ENCODE measurements at regions not wholly inside any gene's neighbourhood (a gene's known extent, or its start where the extent isn't known, plus 50 kb on each side); places are given as distances from the start of the nearest gene placed in this dataset.

GRCh38 chr18:22044474-22045220 is 124.7 kb upstream of the GATA6 start:
- Histone ChIP-seq H3K36me3 (ENCODE audit: control insufficient read depth in 1 of 2, insufficient read depth in 2 of 2, low read length in 2 of 2) (no peaks in the 10 kb centered on the region), H3K4me3 (ENCODE audit: low read depth in 1 of 2, low read length in 2 of 2) (no peak overlapping the region), H3K27ac (ENCODE audit: low read length) (peak overlapping the region; percentile 91), H3K9me3 (ENCODE audit: control insufficient read depth in 1 of 2, low read length in 2 of 2) (no peaks in the 10 kb centered on the region), H3K27me3 (ENCODE audit: low read depth, low read length) (no peaks in the 10 kb centered on the region), H3K4me1 (ENCODE audit: control insufficient read depth in 1 of 2, insufficient read depth in 2 of 2, low read length in 2 of 2) (no peaks in the 10 kb centered on the region)

- Histone ChIP-seq H3K36me3 (ENCODE audit: control insufficient read depth in 1 of 2, insufficient read depth in 2 of 2, low read length in 2 of 2) (no peaks in the 10 kb centered on the region), H3K27me3 (ENCODE audit: low read depth, low read length) (no peaks in the 10 kb centered on the region), H3K27ac (ENCODE audit: low read length) (peak overlapping the region; percentile 91), H3K4me3 (ENCODE audit: low read depth in 1 of 2, low read length in 2 of 2) (no peak overlapping the region), H3K4me1 (ENCODE audit: control insufficient read depth in 1 of 2, insufficient read depth in 2 of 2, low read length in 2 of 2) (no peaks in the 10 kb centered on the region), H3K9me3 (ENCODE audit: control insufficient read depth in 1 of 2, low read length in 2 of 2) (no peaks in the 10 kb centered on the region)
Measured at GRCh38 chr18:22045221-22045918, 124.0 kb upstream of the GATA6 start.

GRCh38 chr18:22046473-22046872 is 122.9 kb upstream of the GATA6 start:
- Histone ChIP-seq H3K27ac (ENCODE audit: low read length) (no peak overlapping the region), H3K27me3 (ENCODE audit: low read depth, low read length) (no peaks in the 10 kb centered on the region), H3K4me3 (ENCODE audit: low read depth in 1 of 2, low read length in 2 of 2) (no peak overlapping the region), H3K9me3 (ENCODE audit: control insufficient read depth in 1 of 2, low read length in 2 of 2) (no peaks in the 10 kb centered on the region), H3K4me1 (ENCODE audit: control insufficient read depth in 1 of 2, insufficient read depth in 2 of 2, low read length in 2 of 2) (no peaks in the 10 kb centered on the region), H3K36me3 (ENCODE audit: control insufficient read depth in 1 of 2, insufficient read depth in 2 of 2, low read length in 2 of 2) (no peaks in the 10 kb centered on the region)

- H3K27ac ChIP-seq (ENCODE audit: low read length): no peak overlapping the region
Measured at GRCh38 chr18:22047485-22047884, 121.9 kb upstream of the GATA6 start.

GRCh38 chr18:22048221-22048620 is 121.2 kb upstream of the GATA6 start:
- Histone ChIP-seq H3K27ac (ENCODE audit: low read length) (no peak overlapping the region), H3K27me3 (ENCODE audit: low read depth, low read length) (no peaks in the 10 kb centered on the region), H3K4me3 (ENCODE audit: low read depth in 1 of 2, low read length in 2 of 2) (no peak overlapping the region), H3K4me1 (ENCODE audit: control insufficient read depth in 1 of 2, insufficient read depth in 2 of 2, low read length in 2 of 2) (no peaks in the 10 kb centered on the region), H3K9me3 (ENCODE audit: control insufficient read depth in 1 of 2, low read length in 2 of 2) (no peaks in the 10 kb centered on the region), H3K36me3 (ENCODE audit: control insufficient read depth in 1 of 2, insufficient read depth in 2 of 2, low read length in 2 of 2) (no peaks in the 10 kb centered on the region)

More at GRCh38 chr18:22047485-22047884, 121.9 kb upstream of the GATA6 start:
- Histone ChIP-seq H3K4me3 (ENCODE audit: low read depth in 1 of 2, low read length in 2 of 2) (no peak overlapping the region), H3K27me3 (ENCODE audit: low read depth, low read length) (no peaks in the 10 kb centered on the region), H3K9me3 (ENCODE audit: control insufficient read depth in 1 of 2, low read length in 2 of 2) (no peaks in the 10 kb centered on the region), H3K36me3 (ENCODE audit: control insufficient read depth in 1 of 2, insufficient read depth in 2 of 2, low read length in 2 of 2) (no peaks in the 10 kb centered on the region), H3K4me1 (ENCODE audit: control insufficient read depth in 1 of 2, insufficient read depth in 2 of 2, low read length in 2 of 2) (no peaks in the 10 kb centered on the region)

GRCh38 chr18:22048932-22049615 is 120.3 kb upstream of the GATA6 start:
- no peaks in the 10 kb centered on the region for H3K36me3 ChIP-seq (ENCODE audit: control insufficient read depth in 1 of 2, insufficient read depth in 2 of 2, low read length in 2 of 2)
- no peaks in the 10 kb centered on the region for H3K9me3 ChIP-seq (ENCODE audit: control insufficient read depth in 1 of 2, low read length in 2 of 2)
- H3K27me3 ChIP-seq (ENCODE audit: low read depth, low read length): no peaks in the 10 kb centered on the region
- H3K27ac ChIP-seq (ENCODE audit: low read length): no peak overlapping the region
- no peaks in the 10 kb centered on the region for H3K4me1 ChIP-seq (ENCODE audit: control insufficient read depth in 1 of 2, insufficient read depth in 2 of 2, low read length in 2 of 2)
- no peak overlapping the region for H3K4me3 ChIP-seq (ENCODE audit: low read depth in 1 of 2, low read length in 2 of 2)

GRCh38 chr18:22052405-22053105 is 116.8 kb upstream of the GATA6 start:
- no peaks in the 10 kb centered on the region for H3K4me1 ChIP-seq (ENCODE audit: control insufficient read depth in 1 of 2, insufficient read depth in 2 of 2, low read length in 2 of 2)
- H3K36me3 ChIP-seq (ENCODE audit: control insufficient read depth in 1 of 2, insufficient read depth in 2 of 2, low read length in 2 of 2): no peaks in the 10 kb centered on the region
- no peaks in the 10 kb centered on the region for H3K9me3 ChIP-seq (ENCODE audit: control insufficient read depth in 1 of 2, low read length in 2 of 2)
- H3K27me3 ChIP-seq (ENCODE audit: low read depth, low read length): no peaks in the 10 kb centered on the region
- H3K4me3 ChIP-seq (ENCODE audit: low read depth in 1 of 2, low read length in 2 of 2): no peak overlapping the region
- no peak overlapping the region for H3K27ac ChIP-seq (ENCODE audit: low read length)

- Histone ChIP-seq H3K27me3 (ENCODE audit: low read depth, low read length) (no peaks in the 10 kb centered on the region), H3K36me3 (ENCODE audit: control insufficient read depth in 1 of 2, insufficient read depth in 2 of 2, low read length in 2 of 2) (no peaks in the 10 kb centered on the region), H3K4me3 (ENCODE audit: low read depth in 1 of 2, low read length in 2 of 2) (no peak overlapping the region), H3K4me1 (ENCODE audit: control insufficient read depth in 1 of 2, insufficient read depth in 2 of 2, low read length in 2 of 2) (no peaks in the 10 kb centered on the region), H3K9me3 (ENCODE audit: control insufficient read depth in 1 of 2, low read length in 2 of 2) (no peaks in the 10 kb centered on the region), H3K27ac (ENCODE audit: low read length) (no peak overlapping the region)
Measured at GRCh38 chr18:22055466-22056238, 113.7 kb upstream of the GATA6 start.

GRCh38 chr18:22056950-22057349 is 112.4 kb upstream of the GATA6 start:
- no peaks in the 10 kb centered on the region for H3K27me3 ChIP-seq (ENCODE audit: low read depth, low read length)
- no peak overlapping the region for H3K27ac ChIP-seq (ENCODE audit: low read length)
- H3K4me1 ChIP-seq (ENCODE audit: control insufficient read depth in 1 of 2, insufficient read depth in 2 of 2, low read length in 2 of 2): no peaks in the 10 kb centered on the region
- no peak overlapping the region for H3K4me3 ChIP-seq (ENCODE audit: low read depth in 1 of 2, low read length in 2 of 2)
- no peaks in the 10 kb centered on the region for H3K36me3 ChIP-seq (ENCODE audit: control insufficient read depth in 1 of 2, insufficient read depth in 2 of 2, low read length in 2 of 2)
- no peaks in the 10 kb centered on the region for H3K9me3 ChIP-seq (ENCODE audit: control insufficient read depth in 1 of 2, low read length in 2 of 2)

- no peaks in the 10 kb centered on the region for H3K4me1 ChIP-seq (ENCODE audit: control insufficient read depth in 1 of 2, insufficient read depth in 2 of 2, low read length in 2 of 2)
- no peaks in the 10 kb centered on the region for H3K9me3 ChIP-seq (ENCODE audit: control insufficient read depth in 1 of 2, low read length in 2 of 2)
- no peak overlapping the region for H3K4me3 ChIP-seq (ENCODE audit: low read depth in 1 of 2, low read length in 2 of 2)
- H3K27ac ChIP-seq (ENCODE audit: low read length): no peak overlapping the region
- H3K36me3 ChIP-seq (ENCODE audit: control insufficient read depth in 1 of 2, insufficient read depth in 2 of 2, low read length in 2 of 2): no peaks in the 10 kb centered on the region
- H3K27me3 ChIP-seq (ENCODE audit: low read depth, low read length): no peaks in the 10 kb centered on the region
Measured at GRCh38 chr18:22057908-22058527, 111.4 kb upstream of the GATA6 start.

Data from muscle layer of duodenum (tissue), 2 donors.